HepG2 (cell line): ENCODE measurements at regions not wholly inside any gene's neighbourhood (a gene's known extent, or its start where the extent isn't known, plus 50 kb on each side); places are given as distances from the start of the nearest gene placed in this dataset.

Experiments used
- ATAC-seq: fragments of 200-7000 bp; cut with Tn5 transposase; 3 replicates; pipeline ENCODE4 v1.9.1; 2020; ENCODE audit warnings: mild to moderate bottlenecking, moderate library complexity
- BruUV-seq: library from RNA; stranded (reverse); fragments of 400-500 nt; replicated peaks from 2 replicates; lab custom pipeline; 2021; lab: Mats Ljungman, UMichigan
- CTCF ChIA-PET: fragments of 300-600 bp; formaldehyde crosslinking; extraction: SDS; loops from one replicate; lab custom pipeline; 2021; ENCODE audit warnings: low total read pairs, inconsistent platforms, low intra/inter-chr PET ratio; lab: Yijun Ruan, JAX
- POLR2A ChIA-PET: fragments of 350-600 bp; sonication (Branson Sonifier 250); formaldehyde crosslinking; loops from one replicate; lab custom pipeline; 2020; ENCODE audit warnings: antibody characterized with exemption, inconsistent platforms; lab: Yijun Ruan, JAX
- DNase-seq: peaks from one replicate; pipeline ENCODE4 v3.0.0-alpha.2; 2015; ENCODE audit warnings: low spot score
- FAIRE-seq: peaks from 3 replicates; lab custom pipeline; 2011; peaks lifted over from hg19 to GRCh38; lab: Jason Lieb, UNC
- H2AFZ ChIP-seq: one replicate; pipeline ENCODE4 v1.6.1; 2011; ENCODE audit warnings: low read length, inconsistent platforms
- H3K27ac ChIP-seq: fragments of 300-600 bp; 3 replicates; pipeline ENCODE4 v1.8.0; 2011; ENCODE audit warnings: mixed run types, mild to moderate bottlenecking, mixed read lengths, low read length, inconsistent platforms; ENCODE audit not compliant: insufficient read depth; ENCODE audit errors: extremely low read length
- H3K27me3 ChIP-seq, 2 experiments: fragments of 200-600 bp in 1 of 2; 2 replicates in 1 of 2; 3 replicates in 1 of 2; pipeline versions ENCODE4 v1.6.0 to v1.8.0; 2011; ENCODE audit warnings: low read length in 2 of 2, mild to moderate bottlenecking in 2 of 2, moderate library complexity in 2 of 2, inconsistent platforms in 1 of 2; ENCODE audit not compliant: insufficient read depth in 2 of 2, control insufficient read depth in 1 of 2
- H3K36me3 ChIP-seq, 2 experiments: fragments of 200-600 bp in 1 of 2; replicated peaks in 1 of 2; 2 replicates in 1 of 2; 3 replicates in 1 of 2; pipeline versions ENCODE4 v1.5.1 to v1.8.0; 2011; ENCODE audit warnings: low read length in 2 of 2, inconsistent platforms in 1 of 2; ENCODE audit not compliant: insufficient read depth in 2 of 2, control insufficient read depth in 1 of 2
- H3K4me1 ChIP-seq: 2 replicates; pipeline ENCODE4 v1.5.1; 2012; ENCODE audit warnings: low read length, inconsistent platforms; ENCODE audit not compliant: insufficient read depth
- H3K4me2 ChIP-seq: 2 replicates; pipeline ENCODE4 v1.6.0; 2011; ENCODE audit warnings: low read depth, low read length, inconsistent platforms
- H3K4me3 ChIP-seq, 3 experiments: fragments of 200-600 bp in 1 of 3; sonication (generic), shearing (Covaris generic) in 1 of 3; replicated peaks in 1 of 3; 2 replicates each; pipeline ENCODE4 v1.5.1; 2011 to 2016; ENCODE audit warnings: low read length in 3 of 3, inconsistent platforms in 2 of 3, low read depth in 2 of 3, mild to moderate bottlenecking in 2 of 3, control low read depth in 1 of 3, mixed read lengths in 1 of 3; ENCODE audit not compliant: insufficient read depth in 1 of 3
- H3K79me2 ChIP-seq: one replicate; pipeline ENCODE4 v1.6.1; 2011; ENCODE audit warnings: low read length, inconsistent platforms; ENCODE audit not compliant: insufficient read depth
- H3K9ac ChIP-seq: 2 replicates; pipeline ENCODE4 v1.6.0; 2011; ENCODE audit warnings: mild to moderate bottlenecking, low read depth, low read length, inconsistent platforms; ENCODE audit not compliant: insufficient read depth
- H3K9me3 ChIP-seq: 2 replicates; pipeline ENCODE4 v1.5.1; 2012; ENCODE audit warnings: mild to moderate bottlenecking, low read length
- H4K20me1 ChIP-seq: 2 replicates; pipeline ENCODE4 v1.6.0; 2011; ENCODE audit warnings: inconsistent platforms, mild to moderate bottlenecking, low read length, moderate library complexity; ENCODE audit not compliant: insufficient read depth
- BORCS8-MEF2B ChIP-seq: sonication (generic); formaldehyde crosslinking; IDR thresholded peaks from 2 replicates; pipeline ENCODE4 v1.8.0; 2022; ENCODE audit warnings: mild to moderate bottlenecking, missing genetic modification reagents
- DNMT1 ChIP-seq: sonication (generic); formaldehyde crosslinking; IDR thresholded peaks from 2 replicates; pipeline ENCODE4 v1.5.1; 2020; ENCODE audit warnings: mild to moderate bottlenecking, missing genetic modification reagents
- EP300 ChIP-seq, 3 experiments: sonication (generic) in 1 of 3; formaldehyde crosslinking in 1 of 3; IDR thresholded peaks; 2 replicates each; pipeline versions ENCODE4 v1.5.1 to v1.6.1; 2011 to 2020; ENCODE audit warnings: low read depth in 2 of 3, low read length in 2 of 3, borderline replicate concordance in 1 of 3, improper control_type of control experiment in 1 of 3, mild to moderate bottlenecking in 1 of 3, missing genetic modification reagents in 1 of 3, moderate library complexity in 1 of 3
- MED1 ChIP-seq: sonication (generic); formaldehyde crosslinking; IDR thresholded peaks from 2 replicates; pipeline ENCODE4 v1.4.0; 2020; ENCODE audit warnings: missing genetic modification reagents
- NFATC3 ChIP-seq: sonication (generic); formaldehyde crosslinking; IDR thresholded peaks from 2 replicates; pipeline ENCODE4 v1.5.1; 2020; ENCODE audit warnings: mild to moderate bottlenecking, missing genetic modification reagents
- NFRKB ChIP-seq: fragments of 450-650 bp; IDR thresholded peaks from 2 replicates; pipeline ENCODE4 v1.6.1; 2017
- TEAD2 ChIP-seq: sonication (generic); formaldehyde crosslinking; IDR thresholded peaks from 2 replicates; pipeline ENCODE4 v1.9.0; 2021; ENCODE audit warnings: missing genetic modification reagents
- ZBTB8A ChIP-seq: sonication (generic); formaldehyde crosslinking; IDR thresholded peaks from 2 replicates; pipeline ENCODE4 v1.4.0; 2020; ENCODE audit warnings: mild to moderate bottlenecking, low read depth, missing genetic modification reagents, borderline replicate concordance
- WGBS: methylation state at CpG from one replicate; pipeline ENCODE4 v1.1.6; 2017; ENCODE audit warnings: low lambda C conversion rate; 5-methylcytosine and 5-hydroxymethylcytosine counted together
- in situ Hi-C: cut with HindIII; loops from 2 replicates; pipeline ENCODE4 v1.10.0; 2017; ENCODE audit warnings: low pct_unique_long_range_greater_than_20kb; ENCODE audit not compliant: extremely low pct_ligation_motif_present
- intact Hi-C: fragments of 100-400 bp; cut with micrococcal nuclease; formaldehyde crosslinking; loops from one replicate; pipeline ENCODE4 v1.10.0; 2022; ENCODE audit not compliant: unreplicated experiment
- TF ChIP-seq, protein P1 (sequence below): sonication (generic); formaldehyde crosslinking; IDR thresholded peaks from 2 replicates; pipeline ENCODE4 v1.4.0; 2020; ENCODE audit warnings: low read depth, mild to moderate bottlenecking, missing genetic modification reagents
- TF ChIP-seq, protein P2 (sequence below): sonication (generic); formaldehyde crosslinking; IDR thresholded peaks from 2 replicates; pipeline ENCODE4 v1.4.0; 2020; ENCODE audit warnings: missing genetic modification reagents, borderline replicate concordance
- TF ChIP-seq, protein P3 (sequence below): sonication (generic); formaldehyde crosslinking; IDR thresholded peaks from 2 replicates; pipeline ENCODE4 v1.5.1; 2020; ENCODE audit warnings: mild to moderate bottlenecking, missing genetic modification reagents, borderline replicate concordance
- TF ChIP-seq, protein P4 (sequence below): sonication (generic); formaldehyde crosslinking; IDR thresholded peaks from 2 replicates; pipeline ENCODE4 v1.4.0; 2020; ENCODE audit warnings: mild to moderate bottlenecking, missing genetic modification reagents
- TF ChIP-seq, protein P5 (sequence below): sonication (generic); formaldehyde crosslinking; IDR thresholded peaks from 2 replicates; pipeline ENCODE4 v1.5.0; 2020; ENCODE audit warnings: missing genetic modification reagents, mild to moderate bottlenecking, borderline replicate concordance

DNA sequence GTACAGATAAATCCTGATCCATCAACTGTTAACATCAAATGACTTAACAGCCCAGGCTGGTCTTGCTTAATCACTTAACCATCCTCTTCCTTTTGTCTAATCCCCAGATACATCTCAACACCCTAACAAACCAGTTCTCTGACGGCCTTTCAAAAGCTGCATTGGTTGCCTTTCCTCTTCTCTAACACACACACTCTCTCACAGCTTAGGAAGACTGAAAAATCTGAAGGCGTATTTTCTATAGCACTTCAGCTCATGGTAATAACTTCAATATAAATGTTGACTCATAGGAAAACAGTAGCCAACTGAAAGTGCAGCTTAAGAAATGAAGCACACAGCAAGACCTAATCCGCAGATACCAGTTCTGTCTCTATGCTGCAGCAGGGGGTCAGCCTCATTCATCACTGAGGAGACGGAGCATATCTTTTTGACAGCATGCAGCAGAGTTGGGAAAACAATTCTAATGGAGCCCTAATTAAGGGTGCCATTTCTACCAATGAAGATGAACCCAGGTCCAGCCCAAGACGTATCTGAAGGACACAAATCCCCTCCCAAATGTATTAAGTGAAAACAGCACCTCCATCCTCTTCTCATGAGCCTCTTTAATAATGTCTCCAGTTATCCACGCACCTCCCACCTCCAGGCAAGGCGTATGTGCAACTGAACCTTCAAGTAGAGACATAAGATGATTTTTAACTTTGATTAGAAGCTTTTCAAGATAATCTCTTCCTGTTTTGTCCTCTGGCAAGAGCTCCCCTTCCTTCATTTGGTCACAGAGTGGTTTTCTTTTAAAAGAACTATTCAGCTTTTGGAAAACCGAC lies 211.7 kb upstream of the NFE2L3 start:
- CTCF ChIA-PET, result no interaction called here
- H3K4me1 ChIP-seq, result no peaks in the 10 kb centered on the region
- DNase-seq (no peak), FAIRE-seq (no peak), ATAC-seq (no peak)
- no peaks in the 10 kb centered on the region for H4K20me1 ChIP-seq
- WGBS, result 21% methylated on average over 8 of the region's 8 CpGs
- POLR2A ChIA-PET, result no interaction called here
- H3K36me3 ChIP-seq, result no peaks in the 10 kb centered on the region
- H3K9ac ChIP-seq, result no peak overlapping the region
- H3K9me3 ChIP-seq, result no peaks in the 10 kb centered on the region
- no peak overlapping the region for H2AFZ ChIP-seq
- no peak overlapping the region for H3K27ac ChIP-seq
- no TSS peak for BruUV-seq
- no peak overlapping the region for H3K4me3 ChIP-seq
- intact Hi-C loops, result no loop called here
- peaks cover 0 to 7% of the 10 kb centered on the region in 2 experiments; a peak in 1 of 5 replicates for H3K27me3 ChIP-seq
- H3K79me2 ChIP-seq, result no peaks in the 10 kb centered on the region
- in situ Hi-C loops, result no loop called here
- no peak overlapping the region for H3K4me2 ChIP-seq
- TF ChIP-seq BORCS8-MEF2B (CRISPR knock-in tag) (no peak), MED1 (no peak), NFRKB (no peak), ZBTB8A (CRISPR knock-in tag) (no peak), TEAD2 (CRISPR knock-in tag) (no peak), DNMT1 (CRISPR knock-in tag) (no peak), NFATC3 (no peak), EP300 (IDR thresholded peaks at IDR 0.05; ENCODE audit: low read depth in 2 of 2, low read length in 2 of 2) (no peak), EP300 (CRISPR knock-in tag; IDR thresholded peaks at IDR 0.05; ENCODE audit: borderline replicate concordance) (no peak)
- TF ChIP-seq, protein P1, sequence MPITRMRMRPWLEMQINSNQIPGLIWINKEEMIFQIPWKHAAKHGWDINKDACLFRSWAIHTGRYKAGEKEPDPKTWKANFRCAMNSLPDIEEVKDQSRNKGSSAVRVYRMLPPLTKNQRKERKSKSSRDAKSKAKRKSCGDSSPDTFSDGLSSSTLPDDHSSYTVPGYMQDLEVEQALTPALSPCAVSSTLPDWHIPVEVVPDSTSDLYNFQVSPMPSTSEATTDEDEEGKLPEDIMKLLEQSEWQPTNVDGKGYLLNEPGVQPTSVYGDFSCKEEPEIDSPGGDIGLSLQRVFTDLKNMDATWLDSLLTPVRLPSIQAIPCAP (CRISPR knock-in tag), result no peak
- TF ChIP-seq, protein P2, sequence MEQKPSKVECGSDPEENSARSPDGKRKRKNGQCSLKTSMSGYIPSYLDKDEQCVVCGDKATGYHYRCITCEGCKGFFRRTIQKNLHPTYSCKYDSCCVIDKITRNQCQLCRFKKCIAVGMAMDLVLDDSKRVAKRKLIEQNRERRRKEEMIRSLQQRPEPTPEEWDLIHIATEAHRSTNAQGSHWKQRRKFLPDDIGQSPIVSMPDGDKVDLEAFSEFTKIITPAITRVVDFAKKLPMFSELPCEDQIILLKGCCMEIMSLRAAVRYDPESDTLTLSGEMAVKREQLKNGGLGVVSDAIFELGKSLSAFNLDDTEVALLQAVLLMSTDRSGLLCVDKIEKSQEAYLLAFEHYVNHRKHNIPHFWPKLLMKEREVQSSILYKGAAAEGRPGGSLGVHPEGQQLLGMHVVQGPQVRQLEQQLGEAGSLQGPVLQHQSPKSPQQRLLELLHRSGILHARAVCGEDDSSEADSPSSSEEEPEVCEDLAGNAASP (CRISPR knock-in tag), result no peak
- TF ChIP-seq, protein P3, sequence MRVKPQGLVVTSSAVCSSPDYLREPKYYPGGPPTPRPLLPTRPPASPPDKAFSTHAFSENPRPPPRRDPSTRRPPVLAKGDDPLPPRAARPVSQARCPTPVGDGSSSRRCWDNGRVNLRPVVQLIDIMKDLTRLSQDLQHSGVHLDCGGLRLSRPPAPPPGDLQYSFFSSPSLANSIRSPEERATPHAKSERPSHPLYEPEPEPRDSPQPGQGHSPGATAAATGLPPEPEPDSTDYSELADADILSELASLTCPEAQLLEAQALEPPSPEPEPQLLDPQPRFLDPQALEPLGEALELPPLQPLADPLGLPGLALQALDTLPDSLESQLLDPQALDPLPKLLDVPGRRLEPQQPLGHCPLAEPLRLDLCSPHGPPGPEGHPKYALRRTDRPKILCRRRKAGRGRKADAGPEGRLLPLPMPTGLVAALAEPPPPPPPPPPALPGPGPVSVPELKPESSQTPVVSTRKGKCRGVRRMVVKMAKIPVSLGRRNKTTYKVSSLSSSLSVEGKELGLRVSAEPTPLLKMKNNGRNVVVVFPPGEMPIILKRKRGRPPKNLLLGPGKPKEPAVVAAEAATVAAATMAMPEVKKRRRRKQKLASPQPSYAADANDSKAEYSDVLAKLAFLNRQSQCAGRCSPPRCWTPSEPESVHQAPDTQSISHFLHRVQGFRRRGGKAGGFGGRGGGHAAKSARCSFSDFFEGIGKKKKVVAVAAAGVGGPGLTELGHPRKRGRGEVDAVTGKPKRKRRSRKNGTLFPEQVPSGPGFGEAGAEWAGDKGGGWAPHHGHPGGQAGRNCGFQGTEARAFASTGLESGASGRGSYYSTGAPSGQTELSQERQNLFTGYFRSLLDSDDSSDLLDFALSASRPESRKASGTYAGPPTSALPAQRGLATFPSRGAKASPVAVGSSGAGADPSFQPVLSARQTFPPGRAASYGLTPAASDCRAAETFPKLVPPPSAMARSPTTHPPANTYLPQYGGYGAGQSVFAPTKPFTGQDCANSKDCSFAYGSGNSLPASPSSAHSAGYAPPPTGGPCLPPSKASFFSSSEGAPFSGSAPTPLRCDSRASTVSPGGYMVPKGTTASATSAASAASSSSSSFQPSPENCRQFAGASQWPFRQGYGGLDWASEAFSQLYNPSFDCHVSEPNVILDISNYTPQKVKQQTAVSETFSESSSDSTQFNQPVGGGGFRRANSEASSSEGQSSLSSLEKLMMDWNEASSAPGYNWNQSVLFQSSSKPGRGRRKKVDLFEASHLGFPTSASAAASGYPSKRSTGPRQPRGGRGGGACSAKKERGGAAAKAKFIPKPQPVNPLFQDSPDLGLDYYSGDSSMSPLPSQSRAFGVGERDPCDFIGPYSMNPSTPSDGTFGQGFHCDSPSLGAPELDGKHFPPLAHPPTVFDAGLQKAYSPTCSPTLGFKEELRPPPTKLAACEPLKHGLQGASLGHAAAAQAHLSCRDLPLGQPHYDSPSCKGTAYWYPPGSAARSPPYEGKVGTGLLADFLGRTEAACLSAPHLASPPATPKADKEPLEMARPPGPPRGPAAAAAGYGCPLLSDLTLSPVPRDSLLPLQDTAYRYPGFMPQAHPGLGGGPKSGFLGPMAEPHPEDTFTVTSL (CRISPR knock-in tag), result no peak
- TF ChIP-seq, protein P4, sequence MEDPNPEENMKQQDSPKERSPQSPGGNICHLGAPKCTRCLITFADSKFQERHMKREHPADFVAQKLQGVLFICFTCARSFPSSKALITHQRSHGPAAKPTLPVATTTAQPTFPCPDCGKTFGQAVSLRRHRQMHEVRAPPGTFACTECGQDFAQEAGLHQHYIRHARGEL (CRISPR knock-in tag), result no peak
- TF ChIP-seq, protein P5, sequence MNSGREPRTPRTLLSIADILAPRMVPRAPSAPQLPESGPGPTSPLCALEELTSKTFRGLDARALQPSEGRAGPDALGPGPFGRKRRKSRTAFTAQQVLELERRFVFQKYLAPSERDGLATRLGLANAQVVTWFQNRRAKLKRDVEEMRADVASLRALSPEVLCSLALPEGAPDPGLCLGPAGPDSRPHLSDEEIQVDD (CRISPR knock-in tag), result no peak
